NT2/D1 (cell line): ENCODE measurements at regions not wholly inside any gene's neighbourhood (a gene's known extent, or its start where the extent isn't known, plus 50 kb on each side); places are given as distances from the start of the nearest gene placed in this dataset.

ENCODE experiments used
- YY1 ChIP-seq: IDR thresholded peaks from 2 replicates; pipeline ENCODE4 v1.6.1; 2011; ENCODE audit not compliant: insufficient read length, insufficient read depth
- ZNF274 ChIP-seq: IDR thresholded peaks from 2 replicates; pipeline ENCODE4 v1.6.1; 2011; ENCODE audit warnings: mild to moderate bottlenecking, low read depth, low read length

GRCh38 chr3:166011771-166012170, 174.5 kb upstream of the BCHE start:
- no peak for TF ChIP-seq ZNF274
- TF ChIP-seq YY1, result no peak
